Caco-2 (cell line): ENCODE measurements at regions not wholly inside any gene's neighbourhood (a gene's known extent, or its start where the extent isn't known, plus 50 kb on each side); places are given as distances from the start of the nearest gene placed in this dataset.

Source experiments
- BruUV-seq: library from RNA; stranded (reverse); fragments of 400-500 nt; replicated peaks from 2 replicates; lab custom pipeline; 2021; lab: Mats Ljungman, UMichigan
- CTCF ChIA-PET: fragments of 300-600 bp; sonication (Branson Sonifier 250); formaldehyde crosslinking; loops from one replicate; lab custom pipeline; 2022; ENCODE audit warnings: antibody characterized with exemption; lab: Charles Lee
- POLR2A ChIA-PET: fragments of 300-600 bp; sonication (Branson Sonifier 250); formaldehyde crosslinking; loops from one replicate; lab custom pipeline; 2022; ENCODE audit warnings: antibody characterized with exemption; lab: Charles Lee
- DNase-seq, 2 experiments: peaks; one replicate each; pipeline versions ENCODE4 v3.0.0 to v3.0.0-alpha.2; 2020 to 2022
- H3K27me3 ChIP-seq: replicated peaks from 2 replicates; pipeline ENCODE4 v1.6.0; 2011; ENCODE audit warnings: low read length; ENCODE audit not compliant: control insufficient read depth, insufficient read depth
- H3K36me3 ChIP-seq: 2 replicates; pipeline ENCODE4 v1.5.1; 2011; ENCODE audit warnings: low read length; ENCODE audit not compliant: control insufficient read depth, insufficient read depth
- H3K4me1 ChIP-seq: fragments of 250-450 bp; sonication (Bioruptor Pico); 2 replicates; pipeline ENCODE4 v1.5.1; 2020; ENCODE audit warnings: mild to moderate bottlenecking
- H3K4me3 ChIP-seq: 2 replicates; pipeline ENCODE4 v1.5.1; 2011; ENCODE audit warnings: low read depth, mild to moderate bottlenecking, control low read depth, low read length
- H3K9me3 ChIP-seq: fragments of 250-450 bp; sonication (Bioruptor Pico); 2 replicates; pipeline ENCODE4 v1.5.1; 2020; ENCODE audit warnings: mild to moderate bottlenecking, moderate library complexity
- H3K27ac Mint-ChIP-seq: one replicate; pipeline ENCODE4 v1.8.0; 2022; ENCODE audit warnings: mixed read lengths; ENCODE audit not compliant: unreplicated experiment
- H3K27me3 Mint-ChIP-seq: one replicate; pipeline ENCODE4 v1.8.0; 2022; ENCODE audit warnings: mixed read lengths; ENCODE audit not compliant: insufficient read depth, unreplicated experiment
- H3K36me3 Mint-ChIP-seq: one replicate; pipeline ENCODE4 v1.8.0; 2022; ENCODE audit warnings: mild to moderate bottlenecking, mixed read lengths; ENCODE audit not compliant: insufficient read depth, unreplicated experiment
- H3K4me1 Mint-ChIP-seq: one replicate; pipeline ENCODE4 v1.8.0; 2022; ENCODE audit warnings: low read depth, mixed read lengths; ENCODE audit not compliant: unreplicated experiment
- H3K4me3 Mint-ChIP-seq: one replicate; pipeline ENCODE4 v1.8.0; 2022; ENCODE audit warnings: mild to moderate bottlenecking, moderate library complexity, mixed read lengths; ENCODE audit not compliant: unreplicated experiment
- H3K9me3 Mint-ChIP-seq: one replicate; pipeline ENCODE4 v1.8.0; 2022; ENCODE audit warnings: mixed read lengths; ENCODE audit not compliant: unreplicated experiment
- intact Hi-C: fragments of 100-400 bp; cut with micrococcal nuclease; formaldehyde crosslinking; loops from one replicate; pipeline ENCODE4 v1.10.0; 2022; ENCODE audit not compliant: unreplicated experiment
- TF ChIP-seq, protein P1 (sequence below), 2 experiments: fragments of 200-600 bp in 1 of 2; IDR thresholded peaks; 1 replicate in 1 of 2; 2 replicates in 1 of 2; pipeline versions ENCODE4 v1.5.1 to v1.8.0; 2011 to 2022; ENCODE audit warnings: antibody characterized with exemption in 1 of 2, control low read depth in 1 of 2, inconsistent platforms in 1 of 2, low read depth in 1 of 2, low read length in 1 of 2, mild to moderate bottlenecking in 1 of 2, moderate library complexity in 1 of 2; ENCODE audit not compliant: insufficient read depth in 1 of 2, severe bottlenecking in 1 of 2, unreplicated experiment in 1 of 2

GRCh38 chr4:189826657-189827056, 114.0 kb upstream of the FRG1 start:
- Histone ChIP-seq H3K4me1 (no peaks in the 10 kb centered on the region), H3K4me3 (no peak overlapping the region), H3K36me3 (no peaks in the 10 kb centered on the region), H3K9me3 (no peaks in the 10 kb centered on the region), H3K27me3 (no peaks in the 10 kb centered on the region)
- TF ChIP-seq, protein P1, sequence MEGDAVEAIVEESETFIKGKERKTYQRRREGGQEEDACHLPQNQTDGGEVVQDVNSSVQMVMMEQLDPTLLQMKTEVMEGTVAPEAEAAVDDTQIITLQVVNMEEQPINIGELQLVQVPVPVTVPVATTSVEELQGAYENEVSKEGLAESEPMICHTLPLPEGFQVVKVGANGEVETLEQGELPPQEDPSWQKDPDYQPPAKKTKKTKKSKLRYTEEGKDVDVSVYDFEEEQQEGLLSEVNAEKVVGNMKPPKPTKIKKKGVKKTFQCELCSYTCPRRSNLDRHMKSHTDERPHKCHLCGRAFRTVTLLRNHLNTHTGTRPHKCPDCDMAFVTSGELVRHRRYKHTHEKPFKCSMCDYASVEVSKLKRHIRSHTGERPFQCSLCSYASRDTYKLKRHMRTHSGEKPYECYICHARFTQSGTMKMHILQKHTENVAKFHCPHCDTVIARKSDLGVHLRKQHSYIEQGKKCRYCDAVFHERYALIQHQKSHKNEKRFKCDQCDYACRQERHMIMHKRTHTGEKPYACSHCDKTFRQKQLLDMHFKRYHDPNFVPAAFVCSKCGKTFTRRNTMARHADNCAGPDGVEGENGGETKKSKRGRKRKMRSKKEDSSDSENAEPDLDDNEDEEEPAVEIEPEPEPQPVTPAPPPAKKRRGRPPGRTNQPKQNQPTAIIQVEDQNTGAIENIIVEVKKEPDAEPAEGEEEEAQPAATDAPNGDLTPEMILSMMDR (IDR thresholded peaks at IDR 0.05; ENCODE audit: insufficient read depth in 1 of 2, low read depth in 1 of 2, low read length in 1 of 2, severe bottlenecking in 1 of 2, unreplicated experiment in 1 of 2) = no peak
- DNase-seq = no peak
- no peak overlapping the region for H3K27ac Mint-ChIP-seq
- POLR2A ChIA-PET = no interaction called here
- H3K4me3 Mint-ChIP-seq = no peak overlapping the region
- H3K36me3 Mint-ChIP-seq = no peaks in the 10 kb centered on the region
- no TSS peak for BruUV-seq
- no peaks in the 10 kb centered on the region for H3K9me3 Mint-ChIP-seq
- H3K27me3 Mint-ChIP-seq = peaks cover 24% of the 10 kb centered on the region
- intact Hi-C loops = no loop called here
- CTCF ChIA-PET = no interaction called here
- H3K4me1 Mint-ChIP-seq = no peaks in the 10 kb centered on the region

- Mint-ChIP-seq H3K4me1 (no peaks in the 10 kb centered on the region), H3K9me3 (no peaks in the 10 kb centered on the region), H3K27ac (no peak overlapping the region), H3K27me3 (peaks cover 27% of the 10 kb centered on the region), H3K4me3 (no peak overlapping the region), H3K36me3 (no peaks in the 10 kb centered on the region)
- POLR2A ChIA-PET = no interaction called here
- TF ChIP-seq, protein P1 (IDR thresholded peaks at IDR 0.05; ENCODE audit: insufficient read depth in 1 of 2, low read depth in 1 of 2, low read length in 1 of 2, severe bottlenecking in 1 of 2, unreplicated experiment in 1 of 2) = no peak
- BruUV-seq = no TSS peak
- Histone ChIP-seq H3K36me3 (no peaks in the 10 kb centered on the region), H3K9me3 (no peaks in the 10 kb centered on the region), H3K4me1 (no peaks in the 10 kb centered on the region), H3K27me3 (no peaks in the 10 kb centered on the region), H3K4me3 (no peak overlapping the region)
- DNase-seq = no peak
- CTCF ChIA-PET = no interaction called here
- intact Hi-C loops = no loop called here
Measured at GRCh38 chr4:189828081-189828697, 112.5 kb upstream of the FRG1 start.

- Histone ChIP-seq H3K27me3 (no peaks in the 10 kb centered on the region), H3K4me1 (no peaks in the 10 kb centered on the region), H3K4me3 (no peak overlapping the region), H3K9me3 (no peaks in the 10 kb centered on the region), H3K36me3 (no peaks in the 10 kb centered on the region)
- CTCF ChIA-PET = no interaction called here
- DNase-seq = no peak
- Mint-ChIP-seq H3K36me3 (no peaks in the 10 kb centered on the region), H3K9me3 (no peaks in the 10 kb centered on the region), H3K27me3 (peaks cover 31% of the 10 kb centered on the region), H3K4me3 (no peak overlapping the region), H3K4me1 (no peaks in the 10 kb centered on the region), H3K27ac (no peak overlapping the region)
- TF ChIP-seq, protein P1 (IDR thresholded peaks at IDR 0.05; ENCODE audit: insufficient read depth in 1 of 2, low read depth in 1 of 2, low read length in 1 of 2, severe bottlenecking in 1 of 2, unreplicated experiment in 1 of 2) = no peak
- intact Hi-C loops = no loop called here
- BruUV-seq = no TSS peak
- POLR2A ChIA-PET = no interaction called here
Measured at GRCh38 chr4:189832528-189832927, 108.1 kb upstream of the FRG1 start.
